NCI-H524 (cell line): ENCODE measurements at regions not wholly inside any gene's neighbourhood (a gene's known extent, or its start where the extent isn't known, plus 50 kb on each side); places are given as distances from the start of the nearest gene placed in this dataset.
"Not testable (repeated sequence)": the region's sequence is repeated elsewhere in the genome, so short reads cannot be mapped to it uniquely, and the experiment has no call there.

Source experiments
- DNase-seq, 2 experiments: peaks; one replicate each; lab custom pipeline; 2025; lab: John Stamatoyannopoulos, UW

DNA sequence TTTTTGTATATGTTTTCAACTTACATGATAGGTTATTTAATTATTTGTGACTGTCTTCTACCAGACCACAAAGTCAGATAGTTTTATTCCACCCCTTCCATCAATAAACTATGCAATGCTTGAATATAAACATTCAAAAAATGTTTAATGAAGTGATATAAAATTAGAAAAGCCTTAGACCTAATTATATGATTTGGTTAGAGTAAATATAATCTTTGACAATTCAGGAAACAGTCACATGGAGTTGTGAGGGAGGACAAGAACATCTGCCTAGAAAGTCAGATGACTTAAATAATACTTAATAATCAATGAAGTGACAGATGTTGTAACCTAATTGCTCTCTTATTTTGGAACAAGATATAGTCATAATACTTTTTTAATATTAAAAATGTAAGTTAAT lies 710.3 kb downstream of the ZBBX start:
- peak in 1 of 2 experiments; percentile 24 for DNase-seq

DNA sequence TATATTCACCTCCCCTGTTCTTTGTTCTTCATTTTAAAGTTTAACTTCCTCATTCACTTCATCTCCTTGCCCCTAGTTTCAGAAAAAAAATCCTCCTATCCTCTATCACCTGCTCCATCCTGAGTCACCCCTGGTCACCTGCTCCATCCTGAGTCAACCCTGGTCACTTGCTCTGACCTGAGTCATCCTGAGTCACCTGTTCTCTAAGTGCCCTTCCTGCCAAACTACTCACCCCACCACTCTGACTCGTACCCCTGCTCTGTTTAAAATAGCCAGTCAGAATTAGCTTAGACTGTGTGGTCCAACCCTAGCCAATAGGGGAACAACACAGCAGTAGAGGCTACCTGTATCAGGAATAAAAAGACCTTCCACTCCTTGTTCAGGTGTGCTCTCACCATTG lies 716.9 kb downstream of the ZBBX start:
- DNase-seq: no peak

DNA sequence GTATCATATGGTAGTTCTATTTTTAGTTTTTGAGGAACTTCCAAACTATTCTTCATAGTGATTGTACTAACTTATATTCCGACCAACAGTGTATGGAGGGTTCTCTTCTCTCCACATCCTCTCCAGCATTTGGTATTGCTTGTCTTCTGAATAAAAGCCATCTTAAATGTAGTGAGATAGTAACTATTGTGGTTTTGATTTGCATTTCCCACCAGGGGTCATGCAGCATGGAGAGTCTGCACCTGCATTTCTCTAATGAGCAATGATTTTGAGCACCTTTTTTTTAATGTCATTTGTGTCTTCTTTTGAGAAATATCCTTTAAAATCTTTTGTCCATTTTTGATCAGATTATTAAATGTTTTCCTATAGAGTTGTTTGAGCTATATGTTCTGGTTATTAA lies 718.5 kb downstream of the ZBBX start:
- DNase-seq: no peak

GRCh38 chr3:166660962-166661361 lies 719.1 kb downstream of the ZBBX start:
- DNase-seq: no peak

- DNase-seq: no peak
These were observed 742.0 kb downstream of the ZBBX start for GRCh38 chr3:166637984-166638530.

GRCh38 chr3:166634091-166634746 lies 745.9 kb downstream of the ZBBX start:
- DNase-seq: peak in 1 of 2 experiments; percentile 11

- DNase-seq: no peak
These were observed 749.9 kb downstream of the ZBBX start for GRCh38 chr3:166630190-166630589.

GRCh38 chr3:166613365-166613764 lies 766.7 kb downstream of the ZBBX start:
- no peak for DNase-seq

GRCh38 chr3:166612761-166613160 lies 767.3 kb downstream of the ZBBX start:
- DNase-seq: not testable (repeated sequence)

DNA sequence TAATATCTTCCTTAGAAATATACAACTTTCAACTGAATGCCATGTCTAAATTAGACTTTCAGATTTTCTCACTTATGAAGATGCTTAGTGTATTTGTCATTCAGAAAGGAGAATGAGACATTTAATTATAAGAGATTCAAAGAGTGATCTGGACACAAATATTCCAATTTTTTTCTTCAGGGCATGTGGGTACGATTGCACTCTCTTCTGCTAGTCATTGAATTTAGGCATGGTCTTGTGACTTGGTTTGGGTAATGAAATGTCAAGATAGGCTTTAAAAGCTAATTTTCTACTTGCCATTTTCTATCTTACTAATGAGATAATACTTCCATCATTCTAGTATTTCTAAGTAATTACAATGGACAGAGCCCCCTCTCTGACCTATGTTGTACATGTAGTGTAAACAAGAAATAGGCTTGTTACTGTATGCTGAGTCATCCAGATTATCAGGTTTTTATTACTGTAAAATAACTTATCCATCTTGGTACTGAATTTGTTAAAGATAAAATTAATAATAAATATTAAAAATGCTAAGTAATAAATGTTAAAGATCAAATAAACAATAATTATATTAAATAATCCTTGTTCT lies 770.8 kb upstream of the BCHE start:
- DNase-seq: no peak

DNA sequence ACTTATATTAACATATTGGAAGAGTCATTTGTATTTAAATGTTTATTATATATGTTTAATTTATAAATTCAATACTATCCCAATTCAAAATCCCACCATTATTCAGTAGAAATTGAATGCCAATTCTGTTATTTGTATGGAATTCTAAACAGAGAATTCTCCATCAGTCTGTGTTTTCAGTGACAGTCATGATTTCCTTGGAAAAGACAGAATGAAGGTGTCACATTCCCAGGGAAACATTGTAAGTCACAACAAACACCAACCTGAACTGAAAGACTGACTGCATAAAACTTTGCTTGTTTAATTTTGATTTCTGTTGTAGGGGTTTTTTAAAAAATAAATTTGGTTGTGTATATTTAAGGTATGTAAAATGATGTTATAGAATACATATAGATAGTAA lies 769.8 kb upstream of the BCHE start:
- no peak for DNase-seq

DNA sequence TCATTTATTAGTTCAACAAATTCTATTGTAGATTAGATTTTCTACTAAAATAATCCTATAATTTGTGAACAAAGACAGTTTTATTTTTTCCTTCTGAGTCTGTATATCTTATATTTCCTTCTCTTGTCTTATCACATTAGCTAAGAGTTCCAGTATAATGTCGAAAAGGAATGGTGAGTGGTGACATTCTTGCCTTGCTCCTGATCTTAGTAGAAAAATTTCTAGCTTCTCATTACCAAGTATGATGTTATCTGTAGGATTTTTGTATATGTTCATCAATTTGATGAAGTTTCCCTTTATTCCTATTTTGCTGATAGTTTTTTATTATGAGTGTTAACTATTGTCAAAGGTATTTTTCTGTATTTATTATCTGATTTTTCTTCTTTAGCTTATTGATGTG lies 756.6 kb upstream of the BCHE start:
- DNase-seq: no peak

- no peak for DNase-seq
These were observed 745.0 kb upstream of the BCHE start for GRCh38 chr3:166582236-166582635.

DNA sequence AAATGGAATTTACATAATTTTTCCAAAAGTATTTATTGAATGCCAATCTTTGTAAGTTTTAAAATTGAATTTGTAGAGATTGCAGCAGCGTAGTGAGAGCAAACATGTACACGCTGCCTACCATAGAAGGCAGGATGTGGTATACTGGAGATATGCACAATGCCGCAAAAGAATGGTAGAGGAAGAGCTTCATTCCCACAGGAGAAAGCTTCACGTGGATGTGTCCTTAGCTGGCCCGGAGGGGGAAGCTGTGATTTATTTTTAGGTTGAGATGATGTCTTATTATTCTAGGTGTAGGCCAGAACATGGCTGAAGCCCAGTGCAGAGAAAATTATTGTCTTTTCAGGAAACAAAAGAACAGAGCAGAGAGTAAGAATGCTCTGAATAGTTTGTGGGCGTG lies 743.3 kb upstream of the BCHE start:
- no peak for DNase-seq

DNA sequence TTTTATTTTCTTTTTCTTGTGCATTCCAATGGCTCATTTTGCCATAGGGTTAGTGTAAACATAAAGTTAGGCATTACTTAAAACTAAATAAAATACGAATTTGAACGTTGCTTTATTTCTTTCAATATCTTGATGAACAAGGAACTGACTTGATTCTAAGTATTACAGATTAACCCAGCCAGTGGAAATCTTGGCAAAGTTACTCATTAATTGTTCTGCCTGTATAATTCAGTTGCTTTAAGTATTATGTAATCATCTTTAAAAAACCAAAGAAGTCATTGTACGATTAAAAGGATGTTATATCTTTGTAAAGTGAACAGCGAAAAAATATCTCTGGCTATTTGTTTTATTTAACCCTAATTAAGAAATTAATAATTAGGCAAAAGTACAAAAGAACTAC lies 737.9 kb upstream of the BCHE start:
- DNase-seq: no peak

DNA sequence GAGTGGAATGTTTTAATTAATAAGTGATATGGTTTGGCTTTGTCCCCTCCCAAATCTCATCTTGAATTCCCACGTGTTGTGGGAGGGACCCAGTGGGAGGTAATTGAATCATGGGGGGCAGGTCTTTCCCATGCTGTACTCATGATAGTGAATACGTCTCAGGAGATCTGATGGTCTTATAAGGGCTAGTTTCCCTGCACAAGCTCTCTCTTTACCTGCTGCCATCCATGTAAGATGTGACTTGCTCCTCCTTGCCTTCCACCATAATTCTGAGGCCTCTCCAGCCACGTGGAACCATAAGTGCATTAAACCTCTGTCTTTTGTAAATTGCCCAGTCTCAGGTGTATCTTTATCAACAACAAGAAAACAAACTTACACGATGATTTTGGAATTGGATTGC lies 734.5 kb upstream of the BCHE start:
- DNase-seq: not testable (repeated sequence)

DNA sequence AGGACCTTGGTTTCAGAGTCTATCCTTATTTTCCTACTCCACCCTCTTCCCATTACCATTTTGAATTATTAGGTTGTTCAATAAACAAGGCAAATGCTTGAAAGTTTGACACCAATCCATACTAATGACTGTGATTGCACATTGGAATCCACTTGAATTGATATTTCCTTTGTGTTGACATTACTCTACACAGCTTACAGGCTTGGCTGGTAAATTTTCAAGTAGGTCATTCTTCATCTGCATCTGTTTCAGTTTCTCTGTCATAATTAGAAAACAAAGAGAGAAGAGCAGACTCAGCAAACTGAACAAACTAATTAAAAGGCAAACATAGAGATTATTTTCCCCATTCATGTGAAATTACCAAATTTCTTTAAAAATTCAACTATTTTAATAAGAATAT lies 732.9 kb upstream of the BCHE start:
- no peak for DNase-seq

DNA sequence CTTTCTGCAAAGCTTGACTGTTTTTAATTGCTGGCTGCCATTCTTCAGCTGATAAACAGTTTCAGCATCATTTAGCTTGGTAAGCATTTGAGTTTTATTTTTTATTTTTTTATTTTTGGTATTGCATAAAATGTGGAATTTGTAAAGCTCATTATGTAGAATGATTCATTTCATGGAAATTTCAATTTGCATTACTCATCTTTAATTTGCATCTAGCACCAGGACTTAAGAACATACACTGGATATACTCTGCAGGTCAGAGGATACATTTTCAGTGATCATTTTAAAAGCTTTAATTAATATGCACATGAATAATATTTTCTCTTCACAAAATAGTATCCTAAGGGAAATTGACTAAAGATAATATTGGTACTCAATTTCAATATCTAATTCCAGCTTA lies 732.4 kb upstream of the BCHE start:
- DNase-seq: no peak

DNA sequence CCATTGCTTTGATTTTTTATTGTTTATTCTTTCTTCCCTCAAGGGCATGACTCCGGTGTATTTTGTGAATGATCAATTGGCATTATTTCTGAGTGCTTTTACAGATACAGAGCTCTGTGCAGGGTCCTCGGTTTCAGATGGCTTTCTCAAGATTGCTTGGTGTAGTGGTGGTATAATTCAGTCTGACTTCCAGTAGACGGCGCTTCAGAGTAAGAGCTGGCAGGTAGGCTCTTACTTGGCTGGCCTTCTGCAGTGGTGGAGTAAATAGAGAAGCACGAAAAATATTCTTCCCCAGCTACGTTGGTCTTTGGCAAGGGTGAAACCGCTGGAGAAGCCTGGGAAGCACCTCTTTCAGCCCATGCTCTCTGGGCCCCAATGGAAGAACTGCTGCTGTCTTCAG lies 723.0 kb upstream of the BCHE start:
- no peak for DNase-seq

- DNase-seq: no peak
These were observed 719.7 kb upstream of the BCHE start for GRCh38 chr3:166556955-166557354.

GRCh38 chr3:166554023-166554422 lies 716.8 kb upstream of the BCHE start:
- DNase-seq: peak; percentile 71 to 76

- no peak for DNase-seq
These were observed 696.5 kb upstream of the BCHE start for GRCh38 chr3:166533740-166534139.

DNA sequence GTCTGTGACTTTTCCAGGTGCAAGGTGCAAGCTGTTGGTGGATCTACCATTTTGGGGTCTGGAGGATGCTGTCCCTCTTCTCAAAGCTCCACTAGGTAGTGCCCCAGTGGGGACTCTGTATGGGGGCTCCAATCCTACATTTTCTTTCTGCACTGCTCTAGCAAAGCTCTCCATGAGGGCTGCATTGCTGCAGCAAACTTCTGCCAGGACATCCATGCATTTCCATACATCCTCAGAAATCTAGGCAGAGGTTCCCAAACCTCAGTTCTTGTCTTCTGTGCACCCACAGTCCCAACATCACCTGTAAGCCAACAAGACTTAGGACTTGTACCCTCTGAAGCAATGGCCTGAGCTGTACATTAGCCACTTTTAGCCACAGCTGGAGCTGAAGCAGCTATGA lies 694.5 kb upstream of the BCHE start:
- DNase-seq: no peak

DNA sequence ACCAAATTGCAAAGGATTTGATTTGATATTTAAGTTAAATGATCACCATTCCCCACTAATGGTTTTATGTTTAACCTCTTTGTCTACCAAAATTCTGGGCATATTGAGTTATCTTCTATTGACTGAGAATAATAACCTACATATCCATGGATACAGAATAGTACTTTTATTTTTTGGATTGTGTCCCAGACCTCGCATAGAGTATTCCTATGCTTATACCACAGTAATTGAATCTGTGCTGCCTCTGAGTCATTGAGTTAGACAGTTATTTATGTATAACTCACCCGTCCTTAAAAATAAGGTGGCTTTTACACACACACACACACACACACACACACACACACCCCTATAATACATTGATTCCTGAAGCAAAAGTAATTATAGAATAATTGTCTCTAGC lies 690.1 kb upstream of the BCHE start:
- DNase-seq: no peak
